ENCODE measurements at regions not wholly inside any gene's neighbourhood (a gene's known extent, or its start where the extent isn't known, plus 50 kb on each side); places are given as distances from the start of the nearest gene placed in this dataset.

GRCh38 chr1:222114536-222115156 is 372.8 kb upstream of the DUSP10 start:
- DNase-seq, result no peak
- H3K9me3 ChIP-seq (ENCODE audit: control insufficient read depth, low read depth, low read length), result no peaks in the 10 kb centered on the region
- no peak overlapping the region for H3K27ac ChIP-seq (ENCODE audit: low read length)
- H3K4me3 ChIP-seq (ENCODE audit: low read length), result no peak overlapping the region
- no peaks in the 10 kb centered on the region for H3K27me3 ChIP-seq (ENCODE audit: control insufficient read depth, insufficient read depth, low read length)
- H3K36me3 ChIP-seq (ENCODE audit: control insufficient read depth, insufficient read depth, low read length), result no peaks in the 10 kb centered on the region
- no peaks in the 10 kb centered on the region for H3K4me1 ChIP-seq (ENCODE audit: control insufficient read depth, insufficient read depth, low read length)
- WGBS (ENCODE audit: insufficient coverage, low lambda C conversion rate), result 75% methylated on average over 2 of the region's 3 CpGs

GRCh38 chr1:222109836-222110235 is 367.9 kb upstream of the DUSP10 start:
- Histone ChIP-seq H3K4me3 (ENCODE audit: low read length) (no peak overlapping the region), H3K27ac (ENCODE audit: low read length) (no peak overlapping the region), H3K9me3 (ENCODE audit: control insufficient read depth, low read depth, low read length) (no peaks in the 10 kb centered on the region), H3K36me3 (ENCODE audit: control insufficient read depth, insufficient read depth, low read length) (no peaks in the 10 kb centered on the region), H3K4me1 (ENCODE audit: control insufficient read depth, insufficient read depth, low read length) (no peaks in the 10 kb centered on the region), H3K27me3 (ENCODE audit: control insufficient read depth, insufficient read depth, low read length) (no peaks in the 10 kb centered on the region)
- 80% methylated on average over 1 of the region's 4 CpGs for WGBS (ENCODE audit: insufficient coverage, low lambda C conversion rate)
- DNase-seq, result no peak

- H3K36me3 ChIP-seq (ENCODE audit: control insufficient read depth, insufficient read depth, low read length), result no peaks in the 10 kb centered on the region
- H3K27ac ChIP-seq (ENCODE audit: low read length), result no peak overlapping the region
- WGBS (ENCODE audit: insufficient coverage, low lambda C conversion rate), result no CpG with 5 or more reads among the region's 4 CpGs
- H3K4me1 ChIP-seq (ENCODE audit: control insufficient read depth, insufficient read depth, low read length), result no peaks in the 10 kb centered on the region
- H3K27me3 ChIP-seq (ENCODE audit: control insufficient read depth, insufficient read depth, low read length), result no peaks in the 10 kb centered on the region
- H3K9me3 ChIP-seq (ENCODE audit: control insufficient read depth, low read depth, low read length), result no peaks in the 10 kb centered on the region
- DNase-seq, result no peak
- no peak overlapping the region for H3K4me3 ChIP-seq (ENCODE audit: low read length)
Measured at GRCh38 chr1:222107975-222108374, 366.1 kb upstream of the DUSP10 start.

GRCh38 chr1:222107267-222107666 is 365.4 kb upstream of the DUSP10 start:
- Histone ChIP-seq H3K27me3 (ENCODE audit: control insufficient read depth, insufficient read depth, low read length) (no peaks in the 10 kb centered on the region), H3K4me1 (ENCODE audit: control insufficient read depth, insufficient read depth, low read length) (no peaks in the 10 kb centered on the region)
- WGBS (ENCODE audit: insufficient coverage, low lambda C conversion rate), result no CpG with 5 or more reads among the region's 5 CpGs

GRCh38 chr1:222106377-222106776 is 364.5 kb upstream of the DUSP10 start:
- H3K9me3 ChIP-seq (ENCODE audit: control insufficient read depth, low read depth, low read length), result no peaks in the 10 kb centered on the region
- H3K27me3 ChIP-seq (ENCODE audit: control insufficient read depth, insufficient read depth, low read length), result no peaks in the 10 kb centered on the region
- no peak overlapping the region for H3K4me3 ChIP-seq (ENCODE audit: low read length)
- no peaks in the 10 kb centered on the region for H3K36me3 ChIP-seq (ENCODE audit: control insufficient read depth, insufficient read depth, low read length)
- H3K4me1 ChIP-seq (ENCODE audit: control insufficient read depth, insufficient read depth, low read length), result no peaks in the 10 kb centered on the region
- H3K27ac ChIP-seq (ENCODE audit: low read length), result no peak overlapping the region
- DNase-seq, result no peak
- no CpG with 5 or more reads among the region's 5 CpGs for WGBS (ENCODE audit: insufficient coverage, low lambda C conversion rate)

More at GRCh38 chr1:222107267-222107666, 365.4 kb upstream of the DUSP10 start:
- Histone ChIP-seq H3K27ac (ENCODE audit: low read length) (no peak overlapping the region), H3K36me3 (ENCODE audit: control insufficient read depth, insufficient read depth, low read length) (no peaks in the 10 kb centered on the region), H3K4me3 (ENCODE audit: low read length) (no peak overlapping the region), H3K9me3 (ENCODE audit: control insufficient read depth, low read depth, low read length) (no peaks in the 10 kb centered on the region)
- DNase-seq, result no peak

GRCh38 chr1:222105861-222106260 is 364.0 kb upstream of the DUSP10 start:
- Histone ChIP-seq H3K4me3 (ENCODE audit: low read length) (no peak overlapping the region), H3K27ac (ENCODE audit: low read length) (no peak overlapping the region), H3K4me1 (ENCODE audit: control insufficient read depth, insufficient read depth, low read length) (no peaks in the 10 kb centered on the region), H3K9me3 (ENCODE audit: control insufficient read depth, low read depth, low read length) (no peaks in the 10 kb centered on the region), H3K27me3 (ENCODE audit: control insufficient read depth, insufficient read depth, low read length) (no peaks in the 10 kb centered on the region), H3K36me3 (ENCODE audit: control insufficient read depth, insufficient read depth, low read length) (no peaks in the 10 kb centered on the region)
- no peak for DNase-seq
- WGBS (ENCODE audit: insufficient coverage, low lambda C conversion rate), result 100% methylated on average over 2 of the region's 4 CpGs

- H3K36me3 ChIP-seq (ENCODE audit: control insufficient read depth, insufficient read depth, low read length), result no peaks in the 10 kb centered on the region
- H3K27me3 ChIP-seq (ENCODE audit: control insufficient read depth, insufficient read depth, low read length), result no peaks in the 10 kb centered on the region
- H3K4me1 ChIP-seq (ENCODE audit: control insufficient read depth, insufficient read depth, low read length), result no peaks in the 10 kb centered on the region
- no peak overlapping the region for H3K27ac ChIP-seq (ENCODE audit: low read length)
- H3K9me3 ChIP-seq (ENCODE audit: control insufficient read depth, low read depth, low read length), result no peaks in the 10 kb centered on the region
- WGBS (ENCODE audit: insufficient coverage, low lambda C conversion rate), result no CpG with 5 or more reads among the region's 1 CpG
- no peak for DNase-seq
- no peak overlapping the region for H3K4me3 ChIP-seq (ENCODE audit: low read length)
Measured at GRCh38 chr1:222105393-222105737, 363.5 kb upstream of the DUSP10 start.

GRCh38 chr1:222104694-222105392 is 363.0 kb upstream of the DUSP10 start:
- Histone ChIP-seq H3K27ac (ENCODE audit: low read length) (no peak overlapping the region), H3K36me3 (ENCODE audit: control insufficient read depth, insufficient read depth, low read length) (no peaks in the 10 kb centered on the region)

GRCh38 chr1:222104097-222104496 is 362.2 kb upstream of the DUSP10 start:
- no peak overlapping the region for H3K27ac ChIP-seq (ENCODE audit: low read length)

More at GRCh38 chr1:222104694-222105392, 363.0 kb upstream of the DUSP10 start:
- Histone ChIP-seq H3K9me3 (ENCODE audit: control insufficient read depth, low read depth, low read length) (no peaks in the 10 kb centered on the region), H3K4me1 (ENCODE audit: control insufficient read depth, insufficient read depth, low read length) (no peaks in the 10 kb centered on the region), H3K4me3 (ENCODE audit: low read length) (no peak overlapping the region), H3K27me3 (ENCODE audit: control insufficient read depth, insufficient read depth, low read length) (no peaks in the 10 kb centered on the region)
- no peak for DNase-seq
- WGBS (ENCODE audit: insufficient coverage, low lambda C conversion rate), result 57% methylated on average over 1 of the region's 6 CpGs

GRCh38 chr1:222099746-222100145 is 357.9 kb upstream of the DUSP10 start:
- WGBS (ENCODE audit: insufficient coverage, low lambda C conversion rate), result no CpG with 5 or more reads among the region's 2 CpGs
- Histone ChIP-seq H3K4me3 (ENCODE audit: low read length) (no peak overlapping the region), H3K9me3 (ENCODE audit: control insufficient read depth, low read depth, low read length) (no peaks in the 10 kb centered on the region), H3K36me3 (ENCODE audit: control insufficient read depth, insufficient read depth, low read length) (no peaks in the 10 kb centered on the region), H3K4me1 (ENCODE audit: control insufficient read depth, insufficient read depth, low read length) (no peaks in the 10 kb centered on the region), H3K27me3 (ENCODE audit: control insufficient read depth, insufficient read depth, low read length) (no peaks in the 10 kb centered on the region), H3K27ac (ENCODE audit: low read length) (no peak overlapping the region)
- no peak for DNase-seq

More at GRCh38 chr1:222104097-222104496, 362.2 kb upstream of the DUSP10 start:
- H3K9me3 ChIP-seq (ENCODE audit: control insufficient read depth, low read depth, low read length), result no peaks in the 10 kb centered on the region
- no peaks in the 10 kb centered on the region for H3K36me3 ChIP-seq (ENCODE audit: control insufficient read depth, insufficient read depth, low read length)
- H3K4me1 ChIP-seq (ENCODE audit: control insufficient read depth, insufficient read depth, low read length), result no peaks in the 10 kb centered on the region
- H3K4me3 ChIP-seq (ENCODE audit: low read length), result no peak overlapping the region
- WGBS (ENCODE audit: insufficient coverage, low lambda C conversion rate), result no CpG with 5 or more reads among the region's 4 CpGs
- H3K27me3 ChIP-seq (ENCODE audit: control insufficient read depth, insufficient read depth, low read length), result no peaks in the 10 kb centered on the region
- no peak for DNase-seq

GRCh38 chr1:222098404-222098803 is 356.5 kb upstream of the DUSP10 start:
- no peak for DNase-seq
- no peaks in the 10 kb centered on the region for H3K9me3 ChIP-seq (ENCODE audit: control insufficient read depth, low read depth, low read length)
- H3K4me3 ChIP-seq (ENCODE audit: low read length), result no peak overlapping the region
- no CpG with 5 or more reads among the region's 2 CpGs for WGBS (ENCODE audit: insufficient coverage, low lambda C conversion rate)
- H3K27ac ChIP-seq (ENCODE audit: low read length), result no peak overlapping the region
- no peaks in the 10 kb centered on the region for H3K4me1 ChIP-seq (ENCODE audit: control insufficient read depth, insufficient read depth, low read length)
- H3K27me3 ChIP-seq (ENCODE audit: control insufficient read depth, insufficient read depth, low read length), result no peaks in the 10 kb centered on the region
- H3K36me3 ChIP-seq (ENCODE audit: control insufficient read depth, insufficient read depth, low read length), result no peaks in the 10 kb centered on the region
